IPS DF 19.7 (cell line): ENCODE measurements at regions not wholly inside any gene's neighbourhood (a gene's known extent, or its start where the extent isn't known, plus 50 kb on each side); places are given as distances from the start of the nearest gene placed in this dataset.

Experiments used
- DNase-seq: peaks from one replicate; pipeline ENCODE4 v3.0.0-alpha.2; 2013; ENCODE audit warnings: low read depth, low spot score

DNA sequence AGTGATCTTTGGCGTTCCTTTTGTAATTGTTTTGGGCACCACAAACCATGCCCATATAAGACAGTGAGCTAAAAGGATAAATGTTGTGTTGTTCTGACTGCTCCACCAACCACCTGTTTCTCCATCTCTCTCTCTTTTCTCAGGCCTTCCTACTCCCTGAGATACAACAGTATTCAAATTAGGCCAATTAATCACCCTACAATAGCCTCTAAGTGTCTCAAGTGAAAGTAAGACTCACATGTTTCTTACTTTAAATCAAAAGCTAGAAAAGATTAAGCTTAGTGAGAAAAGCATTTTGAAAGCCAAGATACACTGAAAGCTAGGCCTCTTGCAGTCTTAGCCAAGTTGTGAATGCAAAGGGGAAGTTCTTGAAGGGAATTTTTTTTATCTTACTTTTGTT is 268.8 kb upstream of the NREP start:
- no peak for DNase-seq

DNA sequence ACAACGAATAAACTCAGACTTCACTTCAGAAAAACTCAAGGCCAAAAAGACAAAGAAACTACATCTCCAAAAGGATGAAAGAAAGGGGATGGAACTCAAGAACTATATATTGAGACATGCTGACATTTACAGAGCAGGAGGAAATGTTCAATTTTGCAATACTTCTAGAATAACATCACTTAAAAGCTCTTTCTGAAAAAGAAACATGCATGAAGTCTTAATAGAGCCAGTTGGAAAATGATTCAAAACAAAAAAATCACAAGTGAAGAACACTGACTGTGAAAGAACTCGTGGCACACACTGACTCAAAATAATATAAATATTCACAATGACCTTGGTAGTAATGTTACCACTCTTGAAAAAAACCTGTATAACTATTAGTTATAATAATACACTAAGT is 267.8 kb upstream of the NREP start:
- no peak for DNase-seq

DNA sequence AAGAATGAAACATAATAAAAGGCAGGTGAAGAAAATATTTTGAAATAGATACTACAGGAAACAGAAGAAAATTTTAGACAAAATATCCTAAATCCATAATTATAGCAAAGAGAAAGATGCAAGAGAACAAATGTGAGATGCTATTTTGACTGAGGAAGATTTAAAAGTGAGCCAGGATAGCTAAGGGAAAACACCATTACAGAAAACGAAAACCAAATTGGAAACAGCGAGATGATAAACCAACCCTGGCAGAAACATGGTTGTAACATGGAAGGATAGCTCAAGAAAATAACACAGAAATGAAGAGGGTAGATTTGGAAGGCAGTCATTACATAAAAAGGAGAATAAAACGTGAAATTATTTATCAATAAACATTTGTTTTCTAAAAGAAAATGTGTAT is 267.2 kb upstream of the NREP start:
- no peak for DNase-seq

DNA sequence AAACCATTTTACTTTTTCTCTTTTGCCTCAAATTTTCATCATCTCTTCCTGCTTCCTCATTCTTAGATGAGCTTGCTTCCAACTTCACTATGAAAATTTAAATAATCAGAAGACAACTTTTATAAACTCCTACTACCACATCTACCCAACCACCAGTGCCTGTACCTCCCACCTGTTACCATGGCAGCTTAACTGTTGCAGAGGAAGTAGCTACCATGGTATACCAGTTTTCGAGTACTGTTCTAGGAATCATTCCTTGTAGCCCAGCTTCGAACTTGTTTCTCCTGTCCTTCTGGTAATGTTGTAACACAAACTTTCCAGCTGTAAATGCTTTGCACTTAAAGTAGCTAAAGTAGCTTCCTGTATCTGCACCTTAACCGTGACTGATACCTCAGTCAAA is 266.8 kb upstream of the NREP start:
- no peak for DNase-seq

DNA sequence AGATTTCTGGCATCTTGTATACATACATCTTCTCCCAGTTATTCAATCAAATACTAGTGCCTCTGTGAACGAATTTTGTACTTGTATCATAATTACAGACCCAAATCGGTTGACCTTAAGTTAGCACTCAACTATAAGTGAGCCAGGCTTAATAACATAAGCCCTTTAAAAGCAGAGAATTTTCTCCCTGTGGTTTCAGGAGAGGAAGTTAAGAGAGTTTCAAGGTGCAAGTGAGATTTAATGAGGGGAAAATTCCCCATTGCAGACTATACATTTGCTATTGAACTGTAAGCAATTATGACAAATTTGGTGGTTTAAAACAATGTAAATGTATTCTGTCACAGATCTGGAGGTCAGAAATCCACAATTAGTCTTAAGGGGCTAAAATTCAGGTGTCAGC is 261.9 kb upstream of the NREP start:
- no peak for DNase-seq

DNA sequence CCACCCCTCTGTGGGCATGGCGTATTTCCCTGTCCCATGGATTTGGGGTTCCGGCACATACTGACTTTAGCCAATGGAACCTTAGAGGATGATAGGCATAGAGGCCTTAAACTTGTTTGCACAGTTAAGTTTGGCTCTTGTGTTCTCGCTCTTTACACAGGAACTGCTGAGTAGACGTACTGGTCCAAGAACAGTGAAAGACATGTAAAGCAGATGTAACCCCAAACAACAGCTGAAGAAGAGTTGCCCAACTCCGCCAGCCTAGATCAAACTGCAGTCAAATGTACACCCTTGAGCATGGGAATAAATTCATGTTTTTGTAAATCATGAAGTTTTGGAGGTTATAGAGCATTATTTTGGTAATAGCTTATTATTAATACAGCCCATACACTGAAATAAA is 260.0 kb upstream of the NREP start:
- DNase-seq = no peak

DNA sequence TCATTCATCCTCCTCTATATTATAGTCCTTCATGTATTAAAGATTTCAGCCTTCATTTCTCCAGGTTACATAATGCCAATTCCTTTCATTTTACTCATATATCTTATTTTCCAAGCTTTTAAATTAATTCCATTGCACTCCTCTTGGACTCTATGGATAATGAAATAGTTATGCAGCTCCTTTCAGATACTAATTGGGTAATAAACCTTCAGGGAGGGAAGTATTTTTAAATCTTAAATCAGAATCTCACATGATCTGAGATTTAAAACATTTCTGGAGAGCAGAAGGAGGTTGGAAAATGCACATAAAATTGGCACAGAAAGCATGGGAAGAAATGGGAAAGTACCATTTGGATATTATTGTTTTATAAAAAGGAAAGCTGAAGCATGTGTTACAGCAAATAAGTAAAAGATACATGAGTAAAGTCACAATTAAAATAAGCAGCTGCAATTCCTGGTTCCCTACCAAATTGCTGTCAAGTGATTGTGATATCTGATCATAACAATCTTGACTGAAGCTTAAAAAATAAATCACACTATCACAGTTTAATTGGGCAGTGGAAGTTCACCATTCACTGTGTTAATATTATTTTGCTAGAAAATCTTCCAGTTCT is 257.9 kb upstream of the NREP start:
- DNase-seq = no peak

DNA sequence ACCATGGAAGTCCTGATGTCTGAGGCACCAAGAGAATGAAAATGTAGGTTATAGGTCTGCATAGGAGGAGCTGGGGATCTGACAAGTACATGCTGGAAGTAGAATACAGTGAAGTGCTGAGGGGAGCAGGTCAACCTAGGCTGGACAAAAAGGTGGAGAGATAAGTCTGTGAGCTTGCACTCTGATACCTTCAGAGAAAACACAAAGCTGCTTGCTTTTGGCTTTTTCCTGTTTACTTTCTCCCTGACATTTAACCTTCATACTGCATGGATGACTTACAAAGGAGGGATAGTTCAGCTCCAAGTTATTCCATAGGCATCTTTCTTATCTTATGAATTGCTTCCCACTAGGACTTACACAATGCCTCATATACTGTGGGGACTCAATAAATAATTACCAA is 256.7 kb upstream of the NREP start:
- DNase-seq = no peak

DNA sequence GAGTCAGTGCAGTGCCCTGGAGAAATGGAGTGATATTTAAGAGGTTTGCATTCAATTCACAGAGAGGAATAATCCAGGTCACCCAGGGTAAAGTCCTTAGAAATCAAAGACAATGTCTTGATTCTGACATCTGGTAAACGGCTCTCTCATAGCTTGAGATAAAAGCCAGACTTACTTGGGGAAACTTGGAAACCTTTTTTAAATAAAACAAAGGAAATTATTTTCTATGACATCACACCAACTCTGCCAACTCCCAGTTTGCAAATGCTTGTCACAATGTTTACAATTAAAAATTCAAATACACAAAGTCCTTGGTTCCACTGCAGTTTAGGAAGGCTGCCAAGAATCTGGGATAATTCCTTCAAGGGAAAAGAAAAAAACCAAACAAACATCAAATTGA is 255.1 kb upstream of the NREP start:
- DNase-seq = no peak

DNA sequence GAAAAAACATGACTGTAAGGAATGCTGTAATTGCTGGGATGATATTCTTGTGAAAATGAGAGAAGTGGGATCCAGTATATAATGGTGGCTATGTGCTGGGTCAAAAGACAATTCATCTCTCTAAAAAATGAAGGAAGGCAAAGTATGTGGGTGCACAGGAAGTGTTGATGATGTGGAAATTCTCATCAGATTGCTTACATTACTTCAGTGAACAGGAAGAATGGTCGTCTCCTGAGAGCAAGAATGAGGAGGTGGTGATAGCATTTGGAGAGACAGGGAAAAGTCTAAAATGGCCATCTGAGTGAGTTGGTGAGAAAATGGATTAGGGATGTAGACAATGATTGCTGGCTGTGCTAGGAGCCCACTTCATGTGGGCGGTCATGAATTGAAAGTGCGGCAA is 253.5 kb upstream of the NREP start:
- no peak for DNase-seq

DNA sequence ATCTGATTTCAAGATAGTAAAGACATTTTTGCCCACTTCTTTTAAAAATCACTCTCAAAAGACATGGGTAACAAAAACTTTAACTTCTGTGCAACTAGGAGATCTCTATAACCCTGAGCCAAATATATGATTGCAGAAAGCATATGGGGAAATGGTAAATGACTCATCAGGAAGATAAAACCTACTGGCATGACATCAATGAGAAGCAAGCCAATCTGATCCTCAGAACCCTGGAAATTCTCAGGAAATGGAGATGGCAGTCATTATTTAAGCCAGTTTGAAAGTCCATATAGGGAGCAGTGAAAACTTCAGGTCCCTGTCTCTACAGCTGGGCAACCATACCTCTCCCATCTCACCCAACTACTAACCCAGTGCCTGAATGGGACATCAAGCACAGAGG is 249.7 kb upstream of the NREP start:
- DNase-seq = no peak

DNA sequence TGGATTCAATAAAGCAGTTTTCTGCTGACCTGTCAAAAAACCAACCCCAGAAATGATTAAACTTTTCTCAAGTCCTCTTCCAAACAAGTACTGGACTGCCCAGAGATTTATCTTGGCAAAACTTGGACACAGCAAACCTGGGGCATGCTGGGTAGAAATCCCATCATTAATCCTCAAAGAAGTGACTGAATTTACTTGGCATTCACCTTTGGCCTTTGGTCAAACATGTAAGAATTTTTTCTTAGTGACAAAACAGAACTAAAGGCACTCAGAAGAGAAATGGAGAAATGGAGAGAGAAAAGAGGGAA is 248.6 kb upstream of the NREP start:
- DNase-seq = no peak

DNA sequence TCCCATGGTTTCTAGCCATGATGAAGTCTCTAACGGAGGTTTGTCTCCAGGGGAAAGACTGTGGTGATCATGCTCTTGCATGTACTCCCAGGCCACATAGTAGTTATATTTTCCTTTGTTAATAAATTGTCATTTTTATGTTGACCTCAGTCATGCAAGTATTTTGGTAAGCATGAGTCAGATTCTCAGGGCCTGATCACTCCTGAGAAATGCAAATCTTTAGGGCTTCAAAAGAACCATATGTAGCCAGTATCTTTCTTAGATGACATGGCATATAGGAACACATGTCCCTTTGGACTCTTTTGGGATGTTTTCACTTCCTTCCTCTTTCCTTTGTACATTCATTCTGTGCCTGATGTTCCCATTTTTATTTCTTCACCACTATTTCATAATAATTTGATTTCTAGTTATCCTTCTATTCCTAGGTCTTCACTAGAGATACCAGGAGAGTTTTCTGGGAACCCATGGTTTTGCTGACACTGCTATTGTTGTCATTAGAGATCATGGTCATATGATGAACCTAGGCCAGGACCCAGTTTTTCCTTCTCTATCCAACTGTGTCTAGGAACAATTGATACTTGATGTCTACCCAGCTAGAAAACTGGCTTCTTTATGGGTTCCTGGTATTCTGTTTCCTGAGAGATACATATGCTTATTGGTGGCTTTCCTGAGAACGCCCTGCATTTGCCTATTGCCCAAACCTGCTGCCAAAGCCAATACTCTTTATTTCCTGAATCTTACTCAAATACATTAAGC is 248.1 kb upstream of the NREP start:
- no peak for DNase-seq

DNA sequence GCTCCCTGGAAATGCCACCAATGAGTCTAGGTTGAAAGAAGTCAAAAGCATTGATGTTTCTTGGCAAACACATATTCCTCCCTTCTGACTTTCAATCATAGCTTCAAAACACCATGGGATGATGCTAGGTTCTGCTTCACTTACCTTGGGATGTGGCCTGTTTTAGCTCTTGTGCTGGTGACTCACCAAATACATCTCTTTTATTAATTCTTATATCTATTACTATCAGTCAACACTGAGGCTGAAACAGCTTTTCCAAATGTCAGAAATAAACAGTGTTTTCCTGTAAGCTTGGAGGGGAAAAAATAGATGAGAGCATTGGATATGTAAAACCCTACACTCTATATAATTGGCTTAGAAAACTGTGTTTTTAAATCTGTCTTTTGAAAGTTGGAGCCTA is 245.4 kb upstream of the NREP start:
- no peak for DNase-seq

DNA sequence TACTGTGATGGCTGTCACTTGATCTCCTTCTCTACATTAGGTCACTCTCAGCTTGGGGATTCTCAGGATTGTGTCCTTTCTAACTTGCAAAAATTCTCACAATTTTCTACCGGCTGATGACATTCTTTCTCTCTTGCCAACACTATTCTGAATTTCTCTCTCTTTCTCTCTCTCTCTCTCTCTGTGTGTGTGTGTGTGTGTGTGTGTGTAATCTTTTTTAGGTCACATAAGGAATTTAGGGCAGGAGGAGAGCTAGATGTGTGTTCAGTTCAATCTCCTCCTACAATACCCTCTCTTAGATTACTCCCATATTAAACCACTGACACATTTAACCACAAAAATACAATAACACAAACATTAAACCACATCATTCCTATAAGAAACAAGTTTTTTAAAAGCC is 242.3 kb upstream of the NREP start:
- no peak for DNase-seq

DNA sequence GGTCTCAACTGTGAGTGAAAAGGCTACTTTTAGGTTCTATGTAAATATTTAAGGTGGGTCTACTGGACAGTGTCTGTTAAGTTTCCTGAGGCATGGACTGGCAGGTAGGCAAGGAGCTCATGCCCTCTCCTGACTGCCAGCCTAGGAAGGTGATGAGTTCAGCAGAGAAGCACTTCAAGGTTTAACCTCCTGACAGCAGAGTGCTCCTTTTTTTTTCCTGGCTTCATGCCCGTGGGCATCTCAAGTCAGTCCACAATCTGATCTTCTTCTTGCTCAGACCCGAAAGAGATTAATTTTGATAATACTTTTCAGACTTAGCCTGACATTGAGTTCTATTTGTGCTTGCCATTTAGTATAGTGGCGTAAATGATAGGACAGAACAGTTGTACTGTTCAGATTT is 241.9 kb upstream of the NREP start:
- no peak for DNase-seq

DNA sequence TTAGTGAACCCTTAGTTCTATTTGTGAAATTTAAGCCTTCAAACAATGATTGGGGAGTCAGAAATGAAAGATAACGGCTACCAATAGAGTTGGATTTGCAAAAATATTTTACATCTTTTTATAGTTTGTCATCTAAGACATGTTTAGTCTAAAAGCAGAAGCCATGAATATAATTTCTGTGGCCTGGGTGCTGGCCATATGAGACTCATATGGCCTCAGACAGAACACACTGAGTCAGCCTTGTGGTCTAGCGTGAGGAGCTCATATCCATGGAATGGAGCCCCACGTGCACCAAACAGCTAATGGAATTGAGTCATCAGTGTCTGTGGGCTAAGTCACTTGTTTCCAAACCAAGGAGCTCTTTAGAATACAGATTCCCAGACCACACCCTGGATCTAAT is 240.7 kb upstream of the NREP start:
- no peak for DNase-seq

DNA sequence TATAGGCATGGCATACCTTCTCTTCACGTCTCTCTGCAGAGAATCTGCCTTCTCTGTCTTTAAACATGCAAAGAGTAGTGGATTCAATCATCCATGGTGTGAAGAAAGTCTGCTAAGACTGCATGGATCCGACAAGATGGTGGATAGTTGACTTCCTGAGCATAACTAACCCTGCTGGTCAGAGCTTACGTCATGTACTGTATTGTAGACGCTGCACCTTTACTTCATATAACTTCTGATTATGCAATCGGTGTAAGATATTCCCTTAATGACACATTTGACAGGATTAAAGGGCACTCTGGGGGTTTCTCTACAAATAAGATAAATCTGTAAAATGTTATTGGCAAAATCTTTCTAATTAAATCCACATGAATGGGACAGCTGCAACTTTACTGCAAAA is 240.3 kb upstream of the NREP start:
- DNase-seq = no peak

DNA sequence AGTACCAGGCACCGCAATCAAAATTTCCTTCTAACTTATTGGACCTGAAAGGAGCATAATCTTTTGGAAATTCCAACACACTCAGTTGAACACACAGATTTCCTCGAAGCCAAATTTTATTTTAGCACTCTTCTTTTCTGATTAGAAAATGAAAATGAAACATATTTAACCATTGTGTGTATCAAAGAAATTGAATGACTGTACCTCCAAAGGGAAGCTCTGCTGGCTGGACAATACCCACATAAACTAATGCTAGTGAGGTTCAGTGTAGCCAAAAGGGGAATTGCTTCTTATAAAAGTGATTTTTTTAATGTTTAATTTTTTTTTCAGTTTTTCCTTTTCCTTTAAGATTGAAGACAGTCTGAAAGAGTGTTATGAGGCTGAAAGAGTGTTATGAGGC is 239.6 kb upstream of the NREP start:
- no peak for DNase-seq

DNA sequence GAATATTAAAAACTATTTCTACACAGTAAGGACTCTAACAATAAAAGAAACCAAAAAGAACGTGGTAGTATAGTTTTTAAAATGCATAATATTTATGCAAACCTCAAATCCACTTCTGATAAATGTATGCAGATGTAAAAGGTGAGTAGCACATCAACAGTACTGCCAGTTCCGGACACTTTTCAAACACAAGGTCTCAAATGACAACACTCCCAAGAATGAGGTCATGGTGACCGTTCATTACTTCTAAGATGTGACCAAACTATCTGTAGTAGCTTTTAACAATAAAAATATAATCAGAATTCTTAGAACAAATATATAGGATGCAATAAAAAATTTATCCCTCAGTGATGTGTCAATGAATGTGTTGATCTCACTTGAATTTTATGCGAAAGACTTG is 238.7 kb upstream of the NREP start:
- DNase-seq = no peak

DNA sequence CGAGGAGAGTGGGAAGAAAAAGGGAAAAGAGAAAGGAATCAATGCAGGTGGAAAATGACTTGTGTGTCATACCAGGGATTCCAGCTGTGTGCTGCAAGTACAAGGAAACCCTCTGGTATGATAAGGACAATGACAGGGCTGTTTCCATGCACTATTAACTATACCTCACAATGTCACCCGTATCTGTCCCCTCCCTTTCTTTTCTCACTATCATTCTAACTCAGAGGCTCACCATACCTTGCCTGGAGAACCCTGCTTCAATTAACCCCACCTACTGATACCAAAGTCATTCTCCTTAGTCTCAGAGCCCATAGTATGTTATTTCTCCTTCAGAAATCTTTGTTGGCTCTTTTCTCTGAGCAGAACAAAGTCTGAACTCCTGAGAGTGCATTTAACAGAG is 236.2 kb upstream of the NREP start:
- DNase-seq = no peak

DNA sequence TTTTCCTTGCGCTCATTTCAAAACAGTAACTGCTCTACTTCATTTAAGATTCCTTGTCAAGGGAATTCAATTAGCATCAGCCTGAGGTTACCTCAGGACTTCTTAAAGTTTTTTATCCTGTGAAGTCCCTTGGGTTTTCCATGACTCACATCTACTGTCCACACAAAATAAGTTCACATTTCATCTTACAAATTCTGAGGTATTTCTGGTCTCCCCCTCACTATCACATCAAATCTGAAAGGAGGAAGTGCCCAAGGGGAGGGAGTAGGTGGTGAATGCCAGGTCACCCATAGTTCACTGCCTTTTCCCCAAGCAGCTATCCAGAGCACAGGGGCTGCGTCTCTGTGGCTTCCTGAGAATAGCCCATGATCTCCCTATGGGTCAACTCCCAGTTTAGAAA is 227.1 kb upstream of the NREP start:
- no peak for DNase-seq

DNA sequence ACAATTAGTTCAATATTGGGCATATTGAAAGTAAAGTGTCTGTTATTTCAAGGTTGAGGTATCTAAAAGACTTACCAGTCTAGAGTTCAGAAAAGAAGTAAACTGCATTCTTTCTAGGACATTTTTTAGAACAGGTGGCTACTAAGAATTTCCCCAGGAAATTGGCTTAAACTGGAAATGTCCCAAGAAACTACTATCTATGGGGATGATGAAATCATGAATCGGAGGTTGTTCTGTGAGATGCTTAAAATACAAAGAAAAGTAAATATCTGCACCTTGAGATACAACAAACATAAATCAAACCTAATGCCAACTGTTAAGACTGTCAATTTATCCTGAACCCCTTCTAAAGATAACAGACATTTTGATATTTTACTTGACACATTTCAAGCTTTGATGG is 226.5 kb upstream of the NREP start:
- no peak for DNase-seq

DNA sequence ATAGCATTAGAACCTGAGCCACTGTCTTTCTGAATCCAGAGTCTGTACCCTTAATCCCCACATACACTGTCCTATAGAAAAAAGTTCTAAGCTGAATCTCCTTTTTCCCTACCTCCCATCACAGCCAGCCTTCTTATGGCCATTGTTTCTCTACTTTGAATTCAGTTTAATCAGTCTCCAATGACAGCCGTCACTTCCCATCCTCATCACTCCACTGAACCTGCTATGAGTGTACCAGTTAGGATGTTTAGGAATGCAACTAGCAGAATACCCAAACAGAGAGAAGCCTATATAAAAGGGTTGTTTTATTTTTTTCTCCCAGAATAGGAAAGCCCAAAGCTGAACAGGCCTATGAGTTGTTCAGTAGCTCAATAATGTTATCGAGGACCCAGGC is 220.4 kb upstream of the NREP start:
- no peak for DNase-seq
